K562 (cell line): ENCODE measurements at regions not wholly inside any gene's neighbourhood (a gene's known extent, or its start where the extent isn't known, plus 50 kb on each side); places are given as distances from the start of the nearest gene placed in this dataset.

ENCODE experiments used
- MYC ChIP-seq, 2 experiments: fragments of 250-450 bp in 1 of 2; sonication (Bioruptor Pico) in 1 of 2; IDR thresholded peaks; 2 replicates each; pipeline versions ENCODE4 v1.5.1 to v1.6.1; 2012 to 2021; ENCODE audit warnings: low read depth in 2 of 2, borderline replicate concordance in 1 of 2, improper control_type of control experiment in 1 of 2, low read length in 1 of 2, mild to moderate bottlenecking in 1 of 2, moderate library complexity in 1 of 2
- NONO ChIP-seq, 2 experiments: fragments of 200-400 bp in 1 of 2; fragments of 450-650 bp in 1 of 2; formaldehyde crosslinking in 1 of 2; IDR thresholded peaks; 2 replicates each; pipeline ENCODE4 v1.6.1; 2017; ENCODE audit warnings: low read depth in 2 of 2, mild to moderate bottlenecking in 2 of 2, moderate library complexity in 2 of 2, low read length in 1 of 2
- TF ChIP-seq, protein P1 (sequence below), 3 experiments: IDR thresholded peaks in 2 of 3; conservative IDR thresholded peaks in 1 of 3; 2 replicates each; pipeline ENCODE4 v1.5.1; 2011 to 2012; ENCODE audit warnings: low read length in 3 of 3, mild to moderate bottlenecking in 3 of 3, control low read depth in 2 of 3, improper control_type of control experiment in 1 of 3, inconsistent platforms in 1 of 3, low read depth in 1 of 3, mixed read lengths in 1 of 3, moderate library complexity in 1 of 3; ENCODE audit not compliant: insufficient read depth in 2 of 3
- TF ChIP-seq, protein P2 (sequence below), 2 experiments: fragments of 200-800 bp in 1 of 2; sonication (Bioruptor generic) in 1 of 2; sonication (generic) in 1 of 2; formaldehyde crosslinking in 1 of 2; IDR thresholded peaks in 1 of 2; conservative IDR thresholded peaks in 1 of 2; 2 replicates each; pipeline versions ENCODE4 v1.5.0 to v1.6.1; 2016 to 2020; ENCODE audit warnings: missing compliant biosample characterization in 1 of 2, missing genetic modification characterization in 1 of 2, missing genetic modification reagents in 1 of 2
- TF ChIP-seq, protein P3 (sequence below): fragments of 250-450 bp; sonication (Bioruptor Pico); IDR thresholded peaks from 2 replicates; pipeline ENCODE4 v1.4.0; 2020; ENCODE audit warnings: mild to moderate bottlenecking

DNA sequence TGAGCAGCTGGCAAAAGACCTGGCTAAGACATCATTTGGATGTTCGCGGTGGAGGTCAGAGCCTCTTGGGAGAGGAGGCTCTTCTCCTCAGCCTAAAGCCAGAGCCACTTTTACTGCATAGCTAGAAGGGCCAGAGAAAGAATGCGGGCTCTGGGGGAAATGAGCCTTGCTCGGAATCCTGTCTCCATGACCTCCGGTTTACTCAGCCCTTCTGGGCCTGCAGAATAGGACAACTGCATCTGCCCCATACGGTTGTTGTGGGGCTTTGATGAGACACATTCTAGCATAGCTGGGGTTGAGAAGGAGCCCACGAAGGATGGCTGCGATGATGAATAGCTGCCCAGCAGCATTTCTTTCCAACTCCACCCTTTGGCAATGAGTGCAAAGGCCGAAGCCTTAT, 115.0 kb upstream of the SLC22A23 start:
- TF ChIP-seq, protein P1, sequence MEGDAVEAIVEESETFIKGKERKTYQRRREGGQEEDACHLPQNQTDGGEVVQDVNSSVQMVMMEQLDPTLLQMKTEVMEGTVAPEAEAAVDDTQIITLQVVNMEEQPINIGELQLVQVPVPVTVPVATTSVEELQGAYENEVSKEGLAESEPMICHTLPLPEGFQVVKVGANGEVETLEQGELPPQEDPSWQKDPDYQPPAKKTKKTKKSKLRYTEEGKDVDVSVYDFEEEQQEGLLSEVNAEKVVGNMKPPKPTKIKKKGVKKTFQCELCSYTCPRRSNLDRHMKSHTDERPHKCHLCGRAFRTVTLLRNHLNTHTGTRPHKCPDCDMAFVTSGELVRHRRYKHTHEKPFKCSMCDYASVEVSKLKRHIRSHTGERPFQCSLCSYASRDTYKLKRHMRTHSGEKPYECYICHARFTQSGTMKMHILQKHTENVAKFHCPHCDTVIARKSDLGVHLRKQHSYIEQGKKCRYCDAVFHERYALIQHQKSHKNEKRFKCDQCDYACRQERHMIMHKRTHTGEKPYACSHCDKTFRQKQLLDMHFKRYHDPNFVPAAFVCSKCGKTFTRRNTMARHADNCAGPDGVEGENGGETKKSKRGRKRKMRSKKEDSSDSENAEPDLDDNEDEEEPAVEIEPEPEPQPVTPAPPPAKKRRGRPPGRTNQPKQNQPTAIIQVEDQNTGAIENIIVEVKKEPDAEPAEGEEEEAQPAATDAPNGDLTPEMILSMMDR (IDR thresholded peaks at IDR 0.05 in 2 of 3, conservative IDR thresholded peaks at IDR 0.05 in 1 of 3; ENCODE audit: insufficient read depth in 2 of 3, low read depth in 1 of 3, low read length in 3 of 3), result no peak
- TF ChIP-seq, protein P2, sequence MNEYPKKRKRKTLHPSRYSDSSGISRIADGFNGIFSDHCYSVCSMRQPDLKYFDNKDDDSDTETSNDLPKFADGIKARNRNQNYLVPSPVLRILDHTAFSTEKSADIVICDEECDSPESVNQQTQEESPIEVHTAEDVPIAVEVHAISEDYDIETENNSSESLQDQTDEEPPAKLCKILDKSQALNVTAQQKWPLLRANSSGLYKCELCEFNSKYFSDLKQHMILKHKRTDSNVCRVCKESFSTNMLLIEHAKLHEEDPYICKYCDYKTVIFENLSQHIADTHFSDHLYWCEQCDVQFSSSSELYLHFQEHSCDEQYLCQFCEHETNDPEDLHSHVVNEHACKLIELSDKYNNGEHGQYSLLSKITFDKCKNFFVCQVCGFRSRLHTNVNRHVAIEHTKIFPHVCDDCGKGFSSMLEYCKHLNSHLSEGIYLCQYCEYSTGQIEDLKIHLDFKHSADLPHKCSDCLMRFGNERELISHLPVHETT (CRISPR knock-in tag; conservative IDR thresholded peaks at IDR 0.05 in 1 of 2, IDR thresholded peaks at IDR 0.05 in 1 of 2), result no peak
- TF ChIP-seq, protein P3, sequence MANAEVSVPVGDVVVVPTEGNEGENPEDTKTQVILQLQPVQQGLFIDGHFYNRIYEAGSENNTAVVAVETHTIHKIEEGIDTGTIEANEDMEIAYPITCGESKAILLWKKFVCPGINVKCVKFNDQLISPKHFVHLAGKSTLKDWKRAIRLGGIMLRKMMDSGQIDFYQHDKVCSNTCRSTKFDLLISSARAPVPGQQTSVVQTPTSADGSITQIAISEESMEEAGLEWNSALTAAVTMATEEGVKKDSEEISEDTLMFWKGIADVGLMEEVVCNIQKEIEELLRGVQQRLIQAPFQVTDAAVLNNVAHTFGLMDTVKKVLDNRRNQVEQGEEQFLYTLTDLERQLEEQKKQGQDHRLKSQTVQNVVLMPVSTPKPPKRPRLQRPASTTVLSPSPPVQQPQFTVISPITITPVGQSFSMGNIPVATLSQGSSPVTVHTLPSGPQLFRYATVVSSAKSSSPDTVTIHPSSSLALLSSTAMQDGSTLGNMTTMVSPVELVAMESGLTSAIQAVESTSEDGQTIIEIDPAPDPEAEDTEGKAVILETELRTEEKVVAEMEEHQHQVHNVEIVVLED (CRISPR knock-in tag), result no peak
- TF ChIP-seq NONO (IDR thresholded peaks at IDR 0.05; ENCODE audit: low read depth in 2 of 2, low read length in 1 of 2) (no peak), MYC (IDR thresholded peaks at IDR 0.05; ENCODE audit: low read depth, low read length) (no peak), MYC (CRISPR knock-in tag; IDR thresholded peaks at IDR 0.05; ENCODE audit: borderline replicate concordance, low read depth) (no peak)
